ENCODE measurements at regions not wholly inside any gene's neighbourhood (a gene's known extent, or its start where the extent isn't known, plus 50 kb on each side); places are given as distances from the start of the nearest gene placed in this dataset.

DNA sequence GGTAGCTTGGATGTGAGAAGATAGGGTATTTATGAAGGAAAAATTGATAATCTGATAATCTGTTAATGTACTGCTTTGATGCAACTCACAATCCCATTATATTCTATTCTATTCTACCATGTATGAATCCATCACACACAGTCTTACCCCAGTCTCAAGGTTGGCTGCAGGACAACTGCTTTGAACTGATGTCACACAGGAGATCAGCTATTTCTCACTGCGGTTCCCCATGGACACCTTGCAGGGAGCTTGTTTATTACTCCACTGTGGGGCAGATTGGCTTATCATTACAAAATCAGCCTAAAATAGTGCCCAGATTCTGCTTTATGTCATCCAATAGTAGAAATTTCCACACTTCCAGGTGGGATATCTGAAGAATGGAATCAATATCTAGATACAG lies 61.0 kb upstream of the HS3ST5 start:
- TF ChIP-seq POLR2A (IDR thresholded peaks at IDR 0.05; ENCODE audit: control extremely low read depth in 1 of 2, low read depth in 2 of 2, low read length in 2 of 2) (peak in 1 of 2 experiments; percentile 43; a peak in 1 of 3 replicates), GABPA (IDR thresholded peaks at IDR 0.05; ENCODE audit: borderline replicate concordance, insufficient read depth, low read length) (no peak), CEBPB (IDR thresholded peaks at IDR 0.05; ENCODE audit: low read depth, low read length) (no peak), RAD21 (IDR thresholded peaks at IDR 0.05 in 1 of 2, conservative IDR thresholded peaks at IDR 0.05 in 1 of 2; ENCODE audit: low read depth in 2 of 2, low read length in 2 of 2) (no peak), CREB1 (IDR thresholded peaks at IDR 0.05) (no peak), RFX5 (IDR thresholded peaks at IDR 0.05; ENCODE audit: borderline replicate concordance, low read depth, low read length) (no peak), BRCA1 (IDR thresholded peaks at IDR 0.05; ENCODE audit: low read depth, low read length) (no peak), HDAC6 (IDR thresholded peaks at IDR 0.05; ENCODE audit: low read depth, low read length) (no peak), CHD2 (IDR thresholded peaks at IDR 0.05; ENCODE audit: low read length) (no peak), SUZ12 (IDR thresholded peaks at IDR 0.05; ENCODE audit: low read length) (no peak)
- TF ChIP-seq, protein P1, sequence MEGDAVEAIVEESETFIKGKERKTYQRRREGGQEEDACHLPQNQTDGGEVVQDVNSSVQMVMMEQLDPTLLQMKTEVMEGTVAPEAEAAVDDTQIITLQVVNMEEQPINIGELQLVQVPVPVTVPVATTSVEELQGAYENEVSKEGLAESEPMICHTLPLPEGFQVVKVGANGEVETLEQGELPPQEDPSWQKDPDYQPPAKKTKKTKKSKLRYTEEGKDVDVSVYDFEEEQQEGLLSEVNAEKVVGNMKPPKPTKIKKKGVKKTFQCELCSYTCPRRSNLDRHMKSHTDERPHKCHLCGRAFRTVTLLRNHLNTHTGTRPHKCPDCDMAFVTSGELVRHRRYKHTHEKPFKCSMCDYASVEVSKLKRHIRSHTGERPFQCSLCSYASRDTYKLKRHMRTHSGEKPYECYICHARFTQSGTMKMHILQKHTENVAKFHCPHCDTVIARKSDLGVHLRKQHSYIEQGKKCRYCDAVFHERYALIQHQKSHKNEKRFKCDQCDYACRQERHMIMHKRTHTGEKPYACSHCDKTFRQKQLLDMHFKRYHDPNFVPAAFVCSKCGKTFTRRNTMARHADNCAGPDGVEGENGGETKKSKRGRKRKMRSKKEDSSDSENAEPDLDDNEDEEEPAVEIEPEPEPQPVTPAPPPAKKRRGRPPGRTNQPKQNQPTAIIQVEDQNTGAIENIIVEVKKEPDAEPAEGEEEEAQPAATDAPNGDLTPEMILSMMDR (IDR thresholded peaks at IDR 0.05; ENCODE audit: control extremely low read depth in 1 of 3, insufficient read depth in 1 of 3, low read depth in 1 of 3, low read length in 3 of 3) = no peak
- TF ChIP-seq, protein P2, sequence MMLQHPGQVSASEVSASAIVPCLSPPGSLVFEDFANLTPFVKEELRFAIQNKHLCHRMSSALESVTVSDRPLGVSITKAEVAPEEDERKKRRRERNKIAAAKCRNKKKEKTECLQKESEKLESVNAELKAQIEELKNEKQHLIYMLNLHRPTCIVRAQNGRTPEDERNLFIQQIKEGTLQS (IDR thresholded peaks at IDR 0.05; ENCODE audit: insufficient read depth, low read depth, low read length) = no peak
